Pancreas (tissue), 10 donors: ENCODE measurements at regions not wholly inside any gene's neighbourhood (a gene's known extent, or its start where the extent isn't known, plus 50 kb on each side); places are given as distances from the start of the nearest gene placed in this dataset.

Source experiments
- ATAC-seq, 4 donors: fragments of 200-7000 bp; cut with Tn5 transposase; one replicate each; pipeline versions ENCODE4 v1.8.0 to v1.9.1; 2020; ENCODE audit warnings: mild to moderate bottlenecking in 4 of 4, moderate library complexity in 4 of 4
- DNase-seq, 6 donors: peaks; one replicate each; pipeline ENCODE4 v3.0.0-alpha.2; 2020
- FAIRE-seq: peaks from 2 replicates; lab custom pipeline; 2012; peaks lifted over from hg19 to GRCh38; lab: Jason Lieb, UNC
- H3K27ac ChIP-seq, 4 donors: fragments of 200-600 bp; sonication (generic); 1 replicate in 3 of 4; 2 replicates in 1 of 4; pipeline versions ENCODE4 v1.5.0 to v1.8.0; 2020
- H3K27me3 ChIP-seq, 4 donors: fragments of 200-600 bp; one replicate each; pipeline ENCODE4 v1.8.0; 2021
- H3K36me3 ChIP-seq, 3 donors: fragments of 200-600 bp; sonication (generic) in 1 of 3; one replicate each; pipeline versions ENCODE4 v1.5.0 to v1.8.0; 2020 to 2021
- H3K4me1 ChIP-seq, 3 donors: fragments of 200-600 bp; one replicate each; pipeline ENCODE4 v1.8.0; 2021
- H3K4me3 ChIP-seq, 4 donors: fragments of 200-600 bp; sonication (generic) in 2 of 4; one replicate each; pipeline versions ENCODE4 v1.5.0 to v1.8.0; 2020 to 2021
- H3K9me3 ChIP-seq, 4 donors: fragments of 200-600 bp; one replicate each; pipeline ENCODE4 v1.8.0; 2021
- WGBS, 2 donors: extraction: QIAGEN DNeasy Blood & Tissue Kit; methylation state at CpG; one replicate each; pipeline ENCODE4 v1.1.7; 2013; 5-methylcytosine and 5-hydroxymethylcytosine counted together
- intact Hi-C, 3 donors: fragments of 100-400 bp; cut with DNase I; formaldehyde crosslinking; loops; one replicate each; pipeline versions ENCODE4 v1.11.1 to v1.14.2; 2022
- TF ChIP-seq, protein P1 (sequence below), 4 donors: fragments of 200-600 bp; sonication (generic) in 3 of 4; IDR thresholded peaks; one replicate each; pipeline versions ENCODE4 v1.5.0 to v1.8.0; 2021; ENCODE audit warnings: antibody characterized with exemption in 4 of 4
- donor health status: healthy with polysubstance abuse.
- donor health status: DM: no; HTN: no; CAD: no; lungs with moderate emphysema.
- donor health status: DM: no; HTN: no; CAD: no.
- donor health status: control.
- donor health status: control.
- donor health status: Bipolar disorder and iron deficiency.
- donor health status: DM: yes; HTN: yes; CAD: no.
- donor health status: DM: no; HTN: no; CAD: no.
- donor health status: DM: no; HTN: no; CAD: no.
- donor health status: DM: yes; HTN: yes; CAD: no.

DNA sequence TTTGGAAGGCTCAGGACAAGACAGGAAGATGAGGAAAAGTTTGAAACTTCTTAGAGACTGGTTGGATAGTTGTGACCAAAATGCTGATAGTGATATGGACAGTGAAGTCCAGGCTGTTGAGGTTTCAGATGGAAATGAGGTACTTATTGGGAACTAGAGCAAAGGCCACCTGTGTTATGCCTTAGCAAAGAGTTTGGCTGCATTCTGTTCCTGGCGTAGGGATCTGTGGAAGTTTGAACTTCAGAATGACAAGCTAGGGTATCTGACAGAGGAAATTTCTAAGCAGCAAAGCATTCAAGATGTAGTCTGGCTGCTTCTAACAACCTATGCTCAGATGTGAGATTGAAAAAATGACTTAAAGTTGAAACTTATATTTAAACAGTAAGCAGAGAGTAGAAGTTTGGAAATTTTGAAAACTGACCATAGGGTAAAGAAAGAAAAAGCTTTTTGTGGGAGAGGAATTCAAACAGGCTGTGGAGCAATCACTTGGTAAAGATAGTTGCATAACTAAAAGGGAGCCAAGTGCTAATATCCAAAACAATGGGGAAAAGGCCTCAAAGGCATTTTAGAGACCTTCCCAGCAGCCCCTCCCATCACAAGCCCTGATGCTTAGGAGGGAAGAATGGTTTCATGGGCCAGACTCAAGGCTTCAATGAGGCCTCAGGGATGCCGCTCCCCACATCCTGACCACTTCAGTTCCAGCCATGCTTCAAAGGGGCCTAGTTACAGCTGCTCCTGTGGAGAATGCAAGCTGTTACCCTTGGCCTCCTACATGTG is 415.1 kb downstream of the INHBA start:
- ATAC-seq: no peak

DNA sequence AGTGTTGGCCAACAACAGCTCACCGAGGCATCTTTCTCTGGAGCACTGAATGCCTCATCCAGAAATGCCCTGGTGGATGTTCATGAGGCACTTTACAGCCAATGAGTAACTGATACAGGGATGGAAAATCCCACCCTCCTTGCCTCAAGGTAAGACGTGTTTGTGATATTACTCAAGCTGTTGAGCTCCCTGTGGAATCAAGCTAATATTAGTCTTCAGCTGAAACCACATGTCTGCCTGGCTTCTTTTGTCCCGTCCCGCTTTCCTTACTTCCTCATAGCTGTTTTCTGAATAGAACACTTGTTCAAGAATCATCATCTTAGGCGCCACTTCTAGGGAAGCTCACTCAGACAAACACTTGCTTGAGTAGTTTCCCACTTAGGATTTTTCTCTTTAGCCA is 422.4 kb downstream of the INHBA start:
- no peaks in the 10 kb centered on the region for H3K9me3 ChIP-seq
- TF ChIP-seq, protein P1, sequence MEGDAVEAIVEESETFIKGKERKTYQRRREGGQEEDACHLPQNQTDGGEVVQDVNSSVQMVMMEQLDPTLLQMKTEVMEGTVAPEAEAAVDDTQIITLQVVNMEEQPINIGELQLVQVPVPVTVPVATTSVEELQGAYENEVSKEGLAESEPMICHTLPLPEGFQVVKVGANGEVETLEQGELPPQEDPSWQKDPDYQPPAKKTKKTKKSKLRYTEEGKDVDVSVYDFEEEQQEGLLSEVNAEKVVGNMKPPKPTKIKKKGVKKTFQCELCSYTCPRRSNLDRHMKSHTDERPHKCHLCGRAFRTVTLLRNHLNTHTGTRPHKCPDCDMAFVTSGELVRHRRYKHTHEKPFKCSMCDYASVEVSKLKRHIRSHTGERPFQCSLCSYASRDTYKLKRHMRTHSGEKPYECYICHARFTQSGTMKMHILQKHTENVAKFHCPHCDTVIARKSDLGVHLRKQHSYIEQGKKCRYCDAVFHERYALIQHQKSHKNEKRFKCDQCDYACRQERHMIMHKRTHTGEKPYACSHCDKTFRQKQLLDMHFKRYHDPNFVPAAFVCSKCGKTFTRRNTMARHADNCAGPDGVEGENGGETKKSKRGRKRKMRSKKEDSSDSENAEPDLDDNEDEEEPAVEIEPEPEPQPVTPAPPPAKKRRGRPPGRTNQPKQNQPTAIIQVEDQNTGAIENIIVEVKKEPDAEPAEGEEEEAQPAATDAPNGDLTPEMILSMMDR (IDR thresholded peaks at IDR 0.05): no peak

More for the DNA sequence above, 415.1 kb downstream of the INHBA start:
- intact Hi-C loops: no loop called here
- no peaks in the 10 kb centered on the region for H3K36me3 ChIP-seq
- no peaks in the 10 kb centered on the region for H3K27me3 ChIP-seq
- 83 to 85% methylated on average over 2 of the region's 2 CpGs for WGBS, 2 donors
- TF ChIP-seq, protein P1 (IDR thresholded peaks at IDR 0.05): no peak
- H3K27ac ChIP-seq: no peak overlapping the region
- no peaks in the 10 kb centered on the region for H3K4me1 ChIP-seq
- DNase-seq: no peak
- H3K9me3 ChIP-seq: no peaks in the 10 kb centered on the region
- no peak for FAIRE-seq
- H3K4me3 ChIP-seq: no peak overlapping the region

GRCh38 chr7:41277561-41277960 is 425.3 kb downstream of the INHBA start:
- no peaks in the 10 kb centered on the region for H3K9me3 ChIP-seq
- DNase-seq (no peak), ATAC-seq (no peak), FAIRE-seq (no peak)
- TF ChIP-seq, protein P1 (IDR thresholded peaks at IDR 0.05): no peak
- no peak overlapping the region for H3K27ac ChIP-seq
- no peaks in the 10 kb centered on the region for H3K27me3 ChIP-seq
- intact Hi-C loops: no loop called here
- no peak overlapping the region for H3K4me3 ChIP-seq
- WGBS, 2 donors: 71 to 82% methylated on average over 2 of the region's 2 CpGs
- no peaks in the 10 kb centered on the region for H3K36me3 ChIP-seq
- H3K4me1 ChIP-seq: no peaks in the 10 kb centered on the region

More for the DNA sequence above, 422.4 kb downstream of the INHBA start:
- WGBS, 2 donors: 58 to 61% methylated on average over 5 of the region's 5 CpGs
- DNase-seq: no peak
- Histone ChIP-seq H3K4me1 (no peaks in the 10 kb centered on the region), H3K27me3 (no peaks in the 10 kb centered on the region), H3K4me3 (no peak overlapping the region), H3K36me3 (no peaks in the 10 kb centered on the region), H3K27ac (no peak overlapping the region)
- no peak for ATAC-seq
- intact Hi-C loops: no loop called here
- FAIRE-seq: no peak

DNA sequence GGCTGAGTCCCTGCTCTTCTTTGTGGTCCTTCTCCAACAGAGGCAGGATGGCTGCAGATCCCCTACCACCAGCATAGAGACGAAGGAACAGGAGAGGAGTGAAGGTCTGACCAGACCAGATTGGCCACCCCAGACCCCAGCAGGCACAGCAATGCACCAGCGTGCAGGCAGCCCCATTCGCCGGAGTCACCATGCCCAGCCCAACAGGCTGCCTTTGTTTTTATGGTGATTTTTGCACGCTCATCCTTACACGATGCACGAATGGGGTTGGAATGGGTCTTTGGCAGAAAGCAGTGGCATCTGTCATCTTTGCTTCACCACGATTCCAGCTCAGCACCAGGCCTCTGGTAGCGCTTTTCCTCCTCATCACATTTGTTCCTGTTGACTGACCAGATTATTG is 427.6 kb downstream of the INHBA start:
- no peaks in the 10 kb centered on the region for H3K27me3 ChIP-seq
- FAIRE-seq (no peak), DNase-seq (no peak), ATAC-seq (no peak)
- no peaks in the 10 kb centered on the region for H3K4me1 ChIP-seq
- H3K9me3 ChIP-seq: no peaks in the 10 kb centered on the region
- no peak overlapping the region for H3K4me3 ChIP-seq
- H3K36me3 ChIP-seq: no peaks in the 10 kb centered on the region
- intact Hi-C loops: no loop called here
- TF ChIP-seq, protein P1 (IDR thresholded peaks at IDR 0.05): no peak
- 68 to 81% methylated on average over 9 of the region's 9 CpGs for WGBS, 2 donors
- no peak overlapping the region for H3K27ac ChIP-seq

GRCh38 chr7:41274179-41274578 is 428.7 kb downstream of the INHBA start:
- H3K27ac ChIP-seq: no peak overlapping the region
- intact Hi-C loops: no loop called here
- H3K4me1 ChIP-seq: no peaks in the 10 kb centered on the region
- no peak overlapping the region for H3K4me3 ChIP-seq
- no peak for ATAC-seq
- WGBS, 2 donors: 53 to 68% methylated on average over 5 of the region's 5 CpGs
- no peaks in the 10 kb centered on the region for H3K9me3 ChIP-seq
- TF ChIP-seq, protein P1 (IDR thresholded peaks at IDR 0.05): no peak
- no peak for FAIRE-seq
- no peaks in the 10 kb centered on the region for H3K27me3 ChIP-seq
- no peaks in the 10 kb centered on the region for H3K36me3 ChIP-seq
- no peak for DNase-seq
